Keratinocyte (primary cell): ENCODE measurements at regions not wholly inside any gene's neighbourhood (a gene's known extent, or its start where the extent isn't known, plus 50 kb on each side); places are given as distances from the start of the nearest gene placed in this dataset.

ENCODE experiments used
- DNase-seq: peaks from one replicate; pipeline ENCODE4 v3.0.0-alpha.2; 2011; ENCODE audit warnings: low read depth, missing footprints, low spot score
- FAIRE-seq: peaks from 2 replicates; lab custom pipeline; 2011; peaks lifted over from hg19 to GRCh38; lab: Jason Lieb, UNC
- H2AFZ ChIP-seq: 2 replicates; pipeline ENCODE4 v1.6.0; 2012; ENCODE audit warnings: low read length, control low read depth, inconsistent platforms; ENCODE audit not compliant: control insufficient read depth
- H3K27ac ChIP-seq: 2 replicates; pipeline ENCODE4 v1.5.1; 2011; ENCODE audit warnings: low read length; ENCODE audit not compliant: control insufficient read depth, insufficient read depth
- H3K27me3 ChIP-seq: 3 replicates; pipeline ENCODE4 v1.6.0; 2011; ENCODE audit warnings: low read length; ENCODE audit not compliant: control insufficient read depth, insufficient read depth; ENCODE audit errors: extremely low read depth
- H3K36me3 ChIP-seq, 2 experiments: 2 replicates in 1 of 2; 3 replicates in 1 of 2; pipeline ENCODE4 v1.5.1; 2011; ENCODE audit warnings: low read length in 2 of 2, mild to moderate bottlenecking in 1 of 2; ENCODE audit not compliant: control insufficient read depth in 2 of 2, insufficient read depth in 2 of 2; ENCODE audit errors: extremely low read depth in 1 of 2
- H3K4me1 ChIP-seq: 3 replicates; pipeline ENCODE4 v1.5.1; 2011; ENCODE audit warnings: low read length; ENCODE audit not compliant: control insufficient read depth, insufficient read depth; ENCODE audit errors: extremely low read depth
- H3K4me2 ChIP-seq: 3 replicates; pipeline ENCODE4 v1.6.0; 2011; ENCODE audit warnings: low read depth, low read length; ENCODE audit not compliant: control insufficient read depth, insufficient read depth; ENCODE audit errors: extremely low read depth
- H3K4me3 ChIP-seq, 3 experiments: fragments of 200-600 bp in 1 of 3; sonication (generic) in 1 of 3; 2 replicates in 2 of 3; 3 replicates in 1 of 3; pipeline ENCODE4 v1.5.1; 2011 to 2016; ENCODE audit warnings: low read length in 3 of 3, mild to moderate bottlenecking in 3 of 3, control low read depth in 2 of 3, inconsistent platforms in 1 of 3, low read depth in 1 of 3, mixed read lengths in 1 of 3, mixed run types in 1 of 3, moderate library complexity in 1 of 3; ENCODE audit not compliant: control insufficient read depth in 2 of 3, insufficient read depth in 2 of 3; ENCODE audit errors: extremely low read depth in 1 of 3
- H3K79me2 ChIP-seq: 2 replicates; pipeline ENCODE4 v1.6.0; 2012; ENCODE audit warnings: low read length; ENCODE audit not compliant: control insufficient read depth, insufficient read depth
- H3K9ac ChIP-seq: 3 replicates; pipeline ENCODE4 v1.6.0; 2011; ENCODE audit warnings: low read length; ENCODE audit not compliant: control insufficient read depth, insufficient read depth; ENCODE audit errors: extremely low read depth
- H3K9me1 ChIP-seq: 3 replicates; pipeline ENCODE4 v1.6.0; 2011; ENCODE audit warnings: low read length; ENCODE audit not compliant: control insufficient read depth, insufficient read depth; ENCODE audit errors: extremely low read depth
- H3K9me3 ChIP-seq: 2 replicates; pipeline ENCODE4 v1.5.1; 2012; ENCODE audit warnings: low read depth, low read length; ENCODE audit not compliant: control insufficient read depth
- H4K20me1 ChIP-seq: 3 replicates; pipeline ENCODE4 v1.6.0; 2011; ENCODE audit warnings: low read length; ENCODE audit not compliant: control insufficient read depth, insufficient read depth; ENCODE audit errors: extremely low read depth
- EZH2 ChIP-seq: IDR thresholded peaks from one replicate; pipeline ENCODE4 v1.6.1; 2012; ENCODE audit warnings: inconsistent platforms, mild to moderate bottlenecking, low read length, moderate library complexity
- dilution Hi-C: fragments of 300-500 bp; cut with MboI; formaldehyde crosslinking; loops from one replicate; pipeline ENCODE4 v1.7.0; 2020; ENCODE audit warnings: low sequenced_read_pairs; ENCODE audit not compliant: extremely low pct_ligation_motif_present
- TF ChIP-seq, protein P1 (sequence below), 3 experiments: IDR thresholded peaks in 1 of 3; conservative IDR thresholded peaks in 1 of 3; optimal IDR thresholded peaks in 1 of 3; 2 replicates in 2 of 3; 3 replicates in 1 of 3; pipeline versions ENCODE3 to v1.5.1; 2011; ENCODE audit warnings: low read length in 3 of 3, mild to moderate bottlenecking in 3 of 3, moderate library complexity in 2 of 3, control low read depth in 1 of 3, inconsistent platforms in 1 of 3; ENCODE audit not compliant: insufficient read depth in 2 of 3; ENCODE audit errors: extremely low read depth in 1 of 3

DNA sequence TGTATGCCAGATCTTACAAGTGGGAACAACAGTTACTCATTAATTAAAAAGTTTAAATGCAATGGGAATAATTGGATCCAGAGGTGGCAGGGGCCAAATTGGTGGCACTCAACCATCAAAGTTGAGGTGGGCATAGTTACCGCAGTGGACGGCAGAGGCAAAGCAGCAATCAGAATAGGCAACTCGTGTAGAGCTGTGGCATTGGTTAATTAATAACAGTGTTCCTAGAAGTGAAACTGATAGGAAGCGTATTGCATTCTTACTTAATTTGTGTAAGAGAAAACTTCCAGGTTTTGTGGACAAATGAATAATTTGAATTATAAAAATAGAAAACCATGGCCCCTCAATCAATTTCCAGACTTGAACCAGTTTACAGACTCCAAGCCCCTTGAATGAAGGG, 1068.2 kb upstream of the ACVR2A start:
- Histone ChIP-seq H3K9me1 (no peaks in the 10 kb centered on the region), H3K27ac (no peak overlapping the region), H3K4me2 (no peak overlapping the region), H3K9ac (no peak overlapping the region), H4K20me1 (no peaks in the 10 kb centered on the region), H3K79me2 (no peaks in the 10 kb centered on the region), H3K36me3 (no peaks in the 10 kb centered on the region), H3K4me1 (no peaks in the 10 kb centered on the region), H2AFZ (no peak overlapping the region), H3K9me3 (no peaks in the 10 kb centered on the region), H3K27me3 (no peaks in the 10 kb centered on the region), H3K4me3 (no peak overlapping the region)
- dilution Hi-C loops: no loop called here
- no peak for FAIRE-seq
- DNase-seq: no peak
- TF ChIP-seq, protein P1, sequence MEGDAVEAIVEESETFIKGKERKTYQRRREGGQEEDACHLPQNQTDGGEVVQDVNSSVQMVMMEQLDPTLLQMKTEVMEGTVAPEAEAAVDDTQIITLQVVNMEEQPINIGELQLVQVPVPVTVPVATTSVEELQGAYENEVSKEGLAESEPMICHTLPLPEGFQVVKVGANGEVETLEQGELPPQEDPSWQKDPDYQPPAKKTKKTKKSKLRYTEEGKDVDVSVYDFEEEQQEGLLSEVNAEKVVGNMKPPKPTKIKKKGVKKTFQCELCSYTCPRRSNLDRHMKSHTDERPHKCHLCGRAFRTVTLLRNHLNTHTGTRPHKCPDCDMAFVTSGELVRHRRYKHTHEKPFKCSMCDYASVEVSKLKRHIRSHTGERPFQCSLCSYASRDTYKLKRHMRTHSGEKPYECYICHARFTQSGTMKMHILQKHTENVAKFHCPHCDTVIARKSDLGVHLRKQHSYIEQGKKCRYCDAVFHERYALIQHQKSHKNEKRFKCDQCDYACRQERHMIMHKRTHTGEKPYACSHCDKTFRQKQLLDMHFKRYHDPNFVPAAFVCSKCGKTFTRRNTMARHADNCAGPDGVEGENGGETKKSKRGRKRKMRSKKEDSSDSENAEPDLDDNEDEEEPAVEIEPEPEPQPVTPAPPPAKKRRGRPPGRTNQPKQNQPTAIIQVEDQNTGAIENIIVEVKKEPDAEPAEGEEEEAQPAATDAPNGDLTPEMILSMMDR (optimal IDR thresholded peaks at IDR 0.05 in 1 of 3, IDR thresholded peaks at IDR 0.05 in 1 of 3, conservative IDR thresholded peaks at IDR 0.05 in 1 of 3; ENCODE audit: extremely low read depth in 1 of 3, insufficient read depth in 2 of 3, low read length in 3 of 3): no peak
- no peak for TF ChIP-seq EZH2

DNA sequence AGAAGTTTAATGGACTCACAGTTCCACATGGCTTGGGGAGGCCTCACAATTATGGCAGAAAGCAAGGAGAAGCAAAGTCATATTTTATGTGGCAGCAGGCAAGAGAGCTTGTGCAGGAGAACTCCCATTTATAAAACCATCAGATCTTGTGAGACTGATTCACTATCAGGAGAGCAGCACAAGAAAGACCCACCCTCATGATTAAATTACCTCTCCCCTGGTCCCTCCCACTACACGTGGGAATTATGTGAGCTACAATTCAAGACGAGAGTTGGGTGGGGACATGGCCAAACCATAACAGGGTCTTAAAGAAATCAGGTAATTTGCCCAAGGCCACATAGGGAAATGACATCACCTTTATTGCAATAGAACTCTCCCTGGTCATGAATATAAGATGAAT, 1073.3 kb upstream of the ACVR2A start:
- Histone ChIP-seq H3K4me3 (no peak overlapping the region), H4K20me1 (no peaks in the 10 kb centered on the region), H3K9me3 (no peaks in the 10 kb centered on the region), H3K79me2 (no peaks in the 10 kb centered on the region), H3K9ac (no peak overlapping the region), H3K4me1 (no peaks in the 10 kb centered on the region), H3K9me1 (no peaks in the 10 kb centered on the region), H3K27ac (no peak overlapping the region), H3K4me2 (no peak overlapping the region), H3K36me3 (no peaks in the 10 kb centered on the region), H3K27me3 (no peaks in the 10 kb centered on the region), H2AFZ (no peak overlapping the region)
- dilution Hi-C loops: no loop called here
- DNase-seq (no peak), FAIRE-seq (no peak)
- TF ChIP-seq, protein P1 (optimal IDR thresholded peaks at IDR 0.05 in 1 of 3, IDR thresholded peaks at IDR 0.05 in 1 of 3, conservative IDR thresholded peaks at IDR 0.05 in 1 of 3; ENCODE audit: extremely low read depth in 1 of 3, insufficient read depth in 2 of 3, low read length in 3 of 3): no peak
- TF ChIP-seq EZH2: no peak
